ENCODE measurements at regions not wholly inside any gene's neighbourhood (a gene's known extent, or its start where the extent isn't known, plus 50 kb on each side); places are given as distances from the start of the nearest gene placed in this dataset.
A peak's percentile ranks its signal among the peaks of the same experiment; 100 is the strongest.

DNA sequence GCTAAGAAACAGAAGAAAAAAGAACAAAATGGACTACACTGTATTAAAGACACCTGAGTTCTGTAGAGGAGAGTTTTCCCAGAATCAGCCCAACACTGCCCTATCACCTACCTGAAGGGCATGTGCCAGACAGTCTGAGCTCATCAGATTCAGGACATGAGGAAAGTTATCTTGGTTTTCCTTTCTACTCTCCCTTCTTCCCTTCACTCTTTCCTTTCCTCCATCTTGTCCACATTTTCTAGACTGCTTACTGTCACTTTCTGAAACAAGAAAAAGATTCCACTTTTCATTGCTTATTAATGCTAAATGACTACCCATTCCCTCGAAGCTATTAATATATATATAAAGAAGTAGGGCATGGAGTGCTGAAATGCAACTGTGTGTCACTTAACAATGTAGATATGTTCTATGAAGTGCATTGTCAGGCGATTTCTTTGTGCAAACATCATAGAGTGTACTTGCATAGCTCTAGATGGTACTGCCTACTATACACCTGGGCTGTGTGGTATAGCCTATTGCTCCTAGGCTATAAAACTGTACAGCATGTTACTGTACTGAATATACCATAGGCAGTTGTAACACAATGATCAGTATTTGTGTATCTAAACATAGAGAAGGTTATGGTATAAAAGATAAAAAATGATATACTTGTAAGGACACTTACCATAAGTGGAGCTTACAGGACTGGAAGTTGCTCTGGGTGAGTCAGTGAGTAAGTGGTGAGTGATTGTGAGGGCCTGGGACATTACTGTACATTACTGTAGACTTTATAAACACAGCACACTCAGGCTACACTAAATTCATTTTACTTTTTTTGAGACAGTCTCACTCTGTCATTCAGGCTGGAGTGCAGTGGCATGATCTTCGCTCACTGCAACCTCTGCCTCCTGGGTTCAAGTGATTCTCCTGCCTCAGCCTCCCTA is 145.5 kb upstream of the ITGA6 start:
- H3K4me3 ChIP-seq, result no peak overlapping the region
- TF ChIP-seq, protein P1, sequence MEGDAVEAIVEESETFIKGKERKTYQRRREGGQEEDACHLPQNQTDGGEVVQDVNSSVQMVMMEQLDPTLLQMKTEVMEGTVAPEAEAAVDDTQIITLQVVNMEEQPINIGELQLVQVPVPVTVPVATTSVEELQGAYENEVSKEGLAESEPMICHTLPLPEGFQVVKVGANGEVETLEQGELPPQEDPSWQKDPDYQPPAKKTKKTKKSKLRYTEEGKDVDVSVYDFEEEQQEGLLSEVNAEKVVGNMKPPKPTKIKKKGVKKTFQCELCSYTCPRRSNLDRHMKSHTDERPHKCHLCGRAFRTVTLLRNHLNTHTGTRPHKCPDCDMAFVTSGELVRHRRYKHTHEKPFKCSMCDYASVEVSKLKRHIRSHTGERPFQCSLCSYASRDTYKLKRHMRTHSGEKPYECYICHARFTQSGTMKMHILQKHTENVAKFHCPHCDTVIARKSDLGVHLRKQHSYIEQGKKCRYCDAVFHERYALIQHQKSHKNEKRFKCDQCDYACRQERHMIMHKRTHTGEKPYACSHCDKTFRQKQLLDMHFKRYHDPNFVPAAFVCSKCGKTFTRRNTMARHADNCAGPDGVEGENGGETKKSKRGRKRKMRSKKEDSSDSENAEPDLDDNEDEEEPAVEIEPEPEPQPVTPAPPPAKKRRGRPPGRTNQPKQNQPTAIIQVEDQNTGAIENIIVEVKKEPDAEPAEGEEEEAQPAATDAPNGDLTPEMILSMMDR (IDR thresholded peaks at IDR 0.05; ENCODE audit: low read depth, low read length), result no peak
- H3K9me3 ChIP-seq (ENCODE audit: low read depth), result no peaks in the 10 kb centered on the region
- H3K36me3 ChIP-seq, result no peaks in the 10 kb centered on the region
- H3K27me3 ChIP-seq, result no peaks in the 10 kb centered on the region
- peak in 1 of 2 donors; percentile 29 for DNase-seq (ENCODE audit: low read depth in 1 of 2, low spot score in 1 of 2)
- H3K27ac ChIP-seq, result no peak overlapping the region
- H3K4me1 ChIP-seq (ENCODE audit: low read depth), result peaks cover 19% of the 10 kb centered on the region

DNA sequence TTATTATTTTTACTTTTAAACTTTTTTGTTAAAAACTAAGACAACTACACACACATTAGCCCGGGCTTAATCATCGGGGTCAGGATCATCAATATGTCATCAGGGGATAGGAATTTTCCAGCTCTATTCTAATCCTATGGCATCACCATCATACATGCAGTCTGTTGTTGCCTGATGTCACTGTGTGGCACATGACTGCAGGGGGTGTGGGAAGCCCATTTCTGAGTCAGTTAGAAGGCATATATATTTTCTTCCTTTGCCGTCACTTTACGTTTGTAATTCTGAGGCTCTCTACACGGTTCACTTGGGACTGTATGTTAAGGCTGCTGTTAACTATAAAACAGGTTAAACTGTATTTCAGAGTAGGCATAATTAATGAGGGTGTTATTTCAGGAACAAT is 144.4 kb upstream of the ITGA6 start:
- TF ChIP-seq, protein P1 (IDR thresholded peaks at IDR 0.05; ENCODE audit: low read depth, low read length), result no peak
- peak in 1 of 2 donors; percentile 62 for DNase-seq (ENCODE audit: low read depth in 1 of 2, low spot score in 1 of 2)
- peaks cover 26% of the 10 kb centered on the region for H3K4me1 ChIP-seq (ENCODE audit: low read depth)
- H3K9me3 ChIP-seq (ENCODE audit: low read depth), result no peaks in the 10 kb centered on the region
- H3K36me3 ChIP-seq, result no peaks in the 10 kb centered on the region
- no peaks in the 10 kb centered on the region for H3K27me3 ChIP-seq
- H3K4me3 ChIP-seq, result no peak overlapping the region
- H3K27ac ChIP-seq, result no peak overlapping the region

DNA sequence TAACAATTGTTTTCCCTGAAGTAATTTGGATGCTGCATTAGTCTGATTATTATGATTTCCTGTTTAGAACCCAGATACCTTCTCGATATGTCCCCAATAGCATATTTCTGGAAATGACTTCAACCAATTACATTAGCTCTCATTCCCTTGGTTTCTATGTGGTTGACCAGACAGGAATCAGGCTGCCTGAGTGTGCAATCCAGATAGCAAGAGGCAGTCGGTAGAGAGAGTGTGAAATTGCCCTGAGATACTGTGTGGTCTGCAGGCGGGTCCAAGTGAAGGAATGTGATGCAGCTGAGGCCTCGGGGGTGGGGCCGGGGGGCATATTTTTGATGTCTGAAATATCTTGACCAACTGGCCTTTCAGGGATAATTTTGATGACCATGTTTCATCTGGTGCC is 143.9 kb upstream of the ITGA6 start:
- peak in 1 of 2 donors; percentile 27 for DNase-seq (ENCODE audit: low read depth in 1 of 2, low spot score in 1 of 2)
- Histone ChIP-seq H3K4me1 (ENCODE audit: low read depth) (peaks cover 26% of the 10 kb centered on the region), H3K27me3 (no peaks in the 10 kb centered on the region), H3K36me3 (no peaks in the 10 kb centered on the region), H3K4me3 (no peak overlapping the region), H3K27ac (no peak overlapping the region), H3K9me3 (ENCODE audit: low read depth) (no peaks in the 10 kb centered on the region)
- TF ChIP-seq, protein P1 (IDR thresholded peaks at IDR 0.05; ENCODE audit: low read depth, low read length), result no peak

GRCh38 chr2:172284209-172284608 is 143.2 kb upstream of the ITGA6 start:
- H3K4me3 ChIP-seq, result no peak overlapping the region
- DNase-seq (ENCODE audit: low read depth in 1 of 2, low spot score in 1 of 2), result no peak
- peaks cover 26% of the 10 kb centered on the region for H3K4me1 ChIP-seq (ENCODE audit: low read depth)
- TF ChIP-seq, protein P1 (IDR thresholded peaks at IDR 0.05; ENCODE audit: low read depth, low read length), result no peak
- no peaks in the 10 kb centered on the region for H3K27me3 ChIP-seq
- H3K9me3 ChIP-seq (ENCODE audit: low read depth), result no peaks in the 10 kb centered on the region
- H3K27ac ChIP-seq, result no peak overlapping the region
- no peaks in the 10 kb centered on the region for H3K36me3 ChIP-seq

- DNase-seq (ENCODE audit: low read depth in 1 of 2, low spot score in 1 of 2), result peak; percentile 57 to 58
- H3K9me3 ChIP-seq (ENCODE audit: low read depth), result no peaks in the 10 kb centered on the region
- H3K36me3 ChIP-seq, result no peaks in the 10 kb centered on the region
- H3K4me3 ChIP-seq, result no peak overlapping the region
- TF ChIP-seq, protein P1 (IDR thresholded peaks at IDR 0.05; ENCODE audit: low read depth, low read length), result no peak
- peak overlapping the region; percentile 46 for H3K27ac ChIP-seq
- peaks cover 26% of the 10 kb centered on the region for H3K4me1 ChIP-seq (ENCODE audit: low read depth)
- H3K27me3 ChIP-seq, result no peaks in the 10 kb centered on the region
These were observed 142.3 kb upstream of the ITGA6 start for GRCh38 chr2:172285010-172285621.

Data from cardiac muscle cell (in vitro differentiated cells and primary cell).